AG10803 (cell line): ENCODE measurements at regions not wholly inside any gene's neighbourhood (a gene's known extent, or its start where the extent isn't known, plus 50 kb on each side); places are given as distances from the start of the nearest gene placed in this dataset.

Experiments used
- DNase-seq: peaks from one replicate; pipeline ENCODE4 v3.0.0; 2010; ENCODE audit warnings: low read depth
- H3K4me3 ChIP-seq: 2 replicates; pipeline ENCODE4 v1.5.1; 2011; ENCODE audit warnings: mild to moderate bottlenecking, low read length, control low read depth
- TF ChIP-seq, protein P1 (sequence below): conservative IDR thresholded peaks from 2 replicates; pipeline ENCODE4 v1.5.1; 2011; ENCODE audit warnings: mild to moderate bottlenecking, low read length, control low read depth, inconsistent platforms

DNA sequence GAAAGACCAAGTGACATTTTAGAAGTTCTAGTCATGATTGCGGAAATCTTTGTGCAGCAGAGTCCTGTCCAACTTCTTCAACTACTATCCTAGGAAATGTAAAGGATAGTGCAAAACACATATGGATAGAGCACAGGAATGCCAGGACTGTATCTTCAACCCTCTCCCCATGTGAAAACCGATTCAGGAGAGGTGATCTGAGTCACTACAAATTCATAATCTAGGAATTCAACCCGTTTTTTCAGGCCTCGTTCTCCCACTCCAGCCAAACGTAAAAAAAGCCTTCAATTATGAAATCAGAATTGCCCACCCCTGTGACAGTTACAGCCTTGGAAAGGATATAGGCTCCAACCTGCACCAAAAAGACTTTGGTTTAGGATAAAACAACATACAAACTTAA lies 52.9 kb upstream of the RGS1 start:
- TF ChIP-seq, protein P1, sequence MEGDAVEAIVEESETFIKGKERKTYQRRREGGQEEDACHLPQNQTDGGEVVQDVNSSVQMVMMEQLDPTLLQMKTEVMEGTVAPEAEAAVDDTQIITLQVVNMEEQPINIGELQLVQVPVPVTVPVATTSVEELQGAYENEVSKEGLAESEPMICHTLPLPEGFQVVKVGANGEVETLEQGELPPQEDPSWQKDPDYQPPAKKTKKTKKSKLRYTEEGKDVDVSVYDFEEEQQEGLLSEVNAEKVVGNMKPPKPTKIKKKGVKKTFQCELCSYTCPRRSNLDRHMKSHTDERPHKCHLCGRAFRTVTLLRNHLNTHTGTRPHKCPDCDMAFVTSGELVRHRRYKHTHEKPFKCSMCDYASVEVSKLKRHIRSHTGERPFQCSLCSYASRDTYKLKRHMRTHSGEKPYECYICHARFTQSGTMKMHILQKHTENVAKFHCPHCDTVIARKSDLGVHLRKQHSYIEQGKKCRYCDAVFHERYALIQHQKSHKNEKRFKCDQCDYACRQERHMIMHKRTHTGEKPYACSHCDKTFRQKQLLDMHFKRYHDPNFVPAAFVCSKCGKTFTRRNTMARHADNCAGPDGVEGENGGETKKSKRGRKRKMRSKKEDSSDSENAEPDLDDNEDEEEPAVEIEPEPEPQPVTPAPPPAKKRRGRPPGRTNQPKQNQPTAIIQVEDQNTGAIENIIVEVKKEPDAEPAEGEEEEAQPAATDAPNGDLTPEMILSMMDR = no peak

DNA sequence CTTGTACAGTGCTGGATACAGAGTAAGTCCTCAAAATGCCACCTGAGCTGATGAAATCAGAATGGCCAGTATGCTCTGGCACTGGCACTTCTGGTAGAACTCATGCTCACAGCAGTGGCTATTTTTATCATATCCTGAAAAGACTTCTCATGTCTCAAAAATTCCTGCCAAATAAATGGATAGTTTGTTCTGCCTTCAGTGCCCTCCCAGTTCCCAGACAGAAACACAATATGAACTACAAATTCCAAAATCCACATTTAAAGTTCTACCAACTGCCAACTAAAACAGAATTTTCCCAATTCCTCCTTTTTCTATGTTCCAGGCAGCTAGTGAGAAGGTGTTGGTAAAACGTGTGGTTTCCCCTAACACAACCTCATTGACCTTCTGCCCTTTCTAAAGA lies 51.4 kb upstream of the RGS1 start:
- DNase-seq = peak; percentile 39
- TF ChIP-seq, protein P1 = no peak
- no peak overlapping the region for H3K4me3 ChIP-seq

More for the DNA sequence above, 52.9 kb upstream of the RGS1 start:
- H3K4me3 ChIP-seq = no peak overlapping the region
- no peak for DNase-seq
